ENCODE measurements at regions not wholly inside any gene's neighbourhood (a gene's known extent, or its start where the extent isn't known, plus 50 kb on each side); places are given as distances from the start of the nearest gene placed in this dataset.

DNA sequence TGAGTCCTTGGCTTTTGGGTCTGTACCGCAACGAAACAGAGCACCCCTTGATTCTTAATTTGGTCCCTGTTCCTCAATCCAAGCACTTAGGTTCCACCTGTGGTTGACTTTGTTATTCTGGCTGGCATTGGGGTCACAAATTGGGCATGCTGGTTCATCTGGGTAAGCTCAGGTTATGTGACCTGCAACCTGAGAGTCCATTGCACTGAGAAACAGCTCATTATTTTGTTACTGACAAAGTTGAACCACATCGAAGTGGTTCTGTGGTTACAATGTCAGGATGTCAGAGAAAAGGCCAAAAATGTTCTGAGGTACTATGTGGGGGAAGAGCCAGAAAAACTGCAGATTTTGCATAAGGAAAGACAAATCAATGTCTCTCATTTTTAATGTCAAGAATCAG, 74.2 kb downstream of the ZNF621 start:
- H4K20me1 ChIP-seq (ENCODE audit: low read depth): no peaks in the 10 kb centered on the region
- DNase-seq (ENCODE audit: low spot score): no peak
- no peaks in the 10 kb centered on the region for H3K4me1 Mint-ChIP-seq
- no peaks in the 10 kb centered on the region for H3K9me3 Mint-ChIP-seq
- H3K27me3 ChIP-seq: no peaks in the 10 kb centered on the region
- H2AFZ ChIP-seq (replicated peaks): no peak overlapping the region
- no peaks in the 10 kb centered on the region for H3F3A ChIP-seq (ENCODE audit: low read depth)
- no peaks in the 10 kb centered on the region for H3K79me2 ChIP-seq (ENCODE audit: low read depth)
- no peak overlapping the region for H3K4me3 Mint-ChIP-seq
- H3K9ac ChIP-seq: no peak overlapping the region
- H3K4me1 ChIP-seq: no peaks in the 10 kb centered on the region
- TF ChIP-seq EZH2phosphoT487 (IDR thresholded peaks at IDR 0.05) (no peak), EZH2 (IDR thresholded peaks at IDR 0.05) (no peak)
- TF ChIP-seq, protein P1, sequence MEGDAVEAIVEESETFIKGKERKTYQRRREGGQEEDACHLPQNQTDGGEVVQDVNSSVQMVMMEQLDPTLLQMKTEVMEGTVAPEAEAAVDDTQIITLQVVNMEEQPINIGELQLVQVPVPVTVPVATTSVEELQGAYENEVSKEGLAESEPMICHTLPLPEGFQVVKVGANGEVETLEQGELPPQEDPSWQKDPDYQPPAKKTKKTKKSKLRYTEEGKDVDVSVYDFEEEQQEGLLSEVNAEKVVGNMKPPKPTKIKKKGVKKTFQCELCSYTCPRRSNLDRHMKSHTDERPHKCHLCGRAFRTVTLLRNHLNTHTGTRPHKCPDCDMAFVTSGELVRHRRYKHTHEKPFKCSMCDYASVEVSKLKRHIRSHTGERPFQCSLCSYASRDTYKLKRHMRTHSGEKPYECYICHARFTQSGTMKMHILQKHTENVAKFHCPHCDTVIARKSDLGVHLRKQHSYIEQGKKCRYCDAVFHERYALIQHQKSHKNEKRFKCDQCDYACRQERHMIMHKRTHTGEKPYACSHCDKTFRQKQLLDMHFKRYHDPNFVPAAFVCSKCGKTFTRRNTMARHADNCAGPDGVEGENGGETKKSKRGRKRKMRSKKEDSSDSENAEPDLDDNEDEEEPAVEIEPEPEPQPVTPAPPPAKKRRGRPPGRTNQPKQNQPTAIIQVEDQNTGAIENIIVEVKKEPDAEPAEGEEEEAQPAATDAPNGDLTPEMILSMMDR (IDR thresholded peaks at IDR 0.05): no peak
- H3K4me3 ChIP-seq: no peak overlapping the region
- H3K4me2 ChIP-seq: no peak overlapping the region
- H3K36me3 Mint-ChIP-seq: no peaks in the 10 kb centered on the region
- H3K9me3 ChIP-seq (ENCODE audit: low read depth): no peaks in the 10 kb centered on the region
- no peak overlapping the region for H3K27ac ChIP-seq
- H3K36me3 ChIP-seq: no peaks in the 10 kb centered on the region
- peaks cover 2% of the 10 kb centered on the region for H3K27me3 Mint-ChIP-seq (ENCODE audit: insufficient read depth, low read depth)
- H3K27ac Mint-ChIP-seq: no peak overlapping the region

DNA sequence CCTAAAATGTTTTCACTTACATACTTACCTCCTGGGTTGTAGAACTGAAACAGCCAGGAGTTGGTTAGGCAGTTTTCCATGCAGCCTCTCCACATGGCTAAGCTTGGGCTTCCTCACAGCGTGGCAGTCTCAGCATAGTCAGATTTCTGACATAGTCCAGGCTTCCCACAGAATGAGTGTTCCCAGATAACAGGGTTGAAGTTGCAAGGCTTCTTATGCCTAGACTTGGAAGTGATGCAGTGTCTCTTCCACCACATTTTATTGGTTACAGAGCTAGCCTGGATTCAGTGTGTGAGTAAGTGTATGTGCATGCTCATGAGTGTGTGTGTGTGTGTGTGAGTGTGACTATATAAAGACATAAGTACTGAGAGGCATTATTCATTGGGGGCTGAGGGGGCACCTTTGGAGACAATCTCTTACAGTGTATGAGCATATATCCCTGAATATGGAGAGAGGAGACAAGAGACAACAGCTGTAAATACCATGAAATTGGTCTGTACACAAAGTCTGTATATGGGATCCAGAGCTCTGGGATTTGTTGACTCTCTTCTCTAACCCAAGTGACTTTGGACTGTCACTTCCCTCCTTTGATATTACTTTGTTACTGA, 78.1 kb downstream of the ZNF621 start:
- no peaks in the 10 kb centered on the region for H3K9me3 ChIP-seq (ENCODE audit: low read depth)
- no peaks in the 10 kb centered on the region for H3K36me3 ChIP-seq
- Mint-ChIP-seq H3K27ac (no peak overlapping the region), H3K9me3 (no peaks in the 10 kb centered on the region), H3K4me1 (no peaks in the 10 kb centered on the region), H3K4me3 (no peak overlapping the region), H3K36me3 (no peaks in the 10 kb centered on the region), H3K27me3 (ENCODE audit: insufficient read depth, low read depth) (peaks cover 6% of the 10 kb centered on the region)
- no peak overlapping the region for H2AFZ ChIP-seq (replicated peaks)
- H3K4me3 ChIP-seq: no peak overlapping the region
- H3K79me2 ChIP-seq (ENCODE audit: low read depth): no peaks in the 10 kb centered on the region
- H3K27me3 ChIP-seq: no peaks in the 10 kb centered on the region
- no peak overlapping the region for H3K27ac ChIP-seq
- no peak overlapping the region for H3K9ac ChIP-seq
- no peak overlapping the region for H3K4me2 ChIP-seq
- no peaks in the 10 kb centered on the region for H4K20me1 ChIP-seq (ENCODE audit: low read depth)
- H3F3A ChIP-seq (ENCODE audit: low read depth): no peaks in the 10 kb centered on the region
- TF ChIP-seq EZH2 (IDR thresholded peaks at IDR 0.05) (no peak), EZH2phosphoT487 (IDR thresholded peaks at IDR 0.05) (no peak)
- TF ChIP-seq, protein P1 (IDR thresholded peaks at IDR 0.05): no peak
- H3K4me1 ChIP-seq: no peaks in the 10 kb centered on the region
- DNase-seq (ENCODE audit: low spot score): no peak

DNA sequence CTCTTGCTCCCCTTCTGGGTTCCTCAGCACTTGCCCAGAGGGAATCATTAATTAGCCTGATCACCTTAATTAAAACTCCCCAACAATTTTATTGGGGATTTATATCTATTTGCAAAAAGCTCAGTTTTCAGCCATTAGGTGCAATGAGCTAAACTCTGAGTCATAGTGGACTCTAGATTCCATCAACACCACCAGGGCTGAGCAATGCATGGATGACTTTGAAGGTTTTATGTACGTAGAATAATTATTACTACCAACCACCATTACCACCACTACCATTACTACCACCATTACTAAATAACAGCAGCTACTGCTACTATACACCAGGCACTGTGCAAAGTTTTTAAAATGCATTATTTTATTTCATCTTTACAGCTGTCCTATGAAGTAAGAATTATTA, 81.2 kb downstream of the ZNF621 start:
- Histone ChIP-seq H2AFZ (replicated peaks) (no peak overlapping the region), H3F3A (ENCODE audit: low read depth) (no peaks in the 10 kb centered on the region), H4K20me1 (ENCODE audit: low read depth) (no peaks in the 10 kb centered on the region), H3K36me3 (no peaks in the 10 kb centered on the region), H3K4me3 (no peak overlapping the region), H3K79me2 (ENCODE audit: low read depth) (no peaks in the 10 kb centered on the region), H3K9ac (no peak overlapping the region), H3K4me1 (no peaks in the 10 kb centered on the region), H3K9me3 (ENCODE audit: low read depth) (no peaks in the 10 kb centered on the region), H3K27me3 (no peaks in the 10 kb centered on the region), H3K4me2 (no peak overlapping the region), H3K27ac (no peak overlapping the region)
- Mint-ChIP-seq H3K27ac (no peak overlapping the region), H3K27me3 (ENCODE audit: insufficient read depth, low read depth) (peaks cover 3% of the 10 kb centered on the region), H3K9me3 (no peaks in the 10 kb centered on the region), H3K36me3 (no peaks in the 10 kb centered on the region), H3K4me1 (no peaks in the 10 kb centered on the region), H3K4me3 (no peak overlapping the region)
- DNase-seq (ENCODE audit: low spot score): no peak
- no peak for TF ChIP-seq EZH2phosphoT487 (IDR thresholded peaks at IDR 0.05)
- no peak for TF ChIP-seq EZH2 (IDR thresholded peaks at IDR 0.05)
- TF ChIP-seq, protein P1 (IDR thresholded peaks at IDR 0.05): no peak

Measured in neural progenitor cell (in vitro differentiated cells).